AG09319 (cell line): ENCODE measurements at regions not wholly inside any gene's neighbourhood (a gene's known extent, or its start where the extent isn't known, plus 50 kb on each side); places are given as distances from the start of the nearest gene placed in this dataset.

Source experiments
- DNase-seq: peaks from one replicate; pipeline ENCODE4 v3.0.0-alpha.2; 2010; ENCODE audit warnings: low read depth; ENCODE audit errors: extremely low read depth
- TF ChIP-seq, protein P1 (sequence below): IDR thresholded peaks from 2 replicates; pipeline ENCODE4 v1.5.1; 2011; ENCODE audit warnings: low read depth, mild to moderate bottlenecking, inconsistent platforms, low read length, moderate library complexity

DNA sequence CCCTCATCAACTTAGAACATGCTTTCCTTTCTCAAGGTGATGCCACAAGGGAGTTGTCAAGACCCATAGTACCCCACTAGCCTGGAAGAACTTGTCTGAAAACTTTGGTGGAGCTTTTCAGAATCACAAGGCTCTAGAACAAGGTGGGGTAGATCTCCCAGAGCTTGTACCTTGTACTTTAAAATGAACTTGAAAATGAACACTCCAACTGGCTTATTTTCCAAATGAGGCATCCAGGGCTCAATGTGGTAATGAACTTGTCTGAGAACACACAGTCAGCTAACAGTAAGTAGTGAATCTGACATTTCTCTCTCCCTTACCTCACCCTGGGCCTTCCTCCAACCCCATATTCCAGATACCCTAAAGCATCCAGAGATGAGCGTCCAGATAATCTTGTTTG is 81.8 kb upstream of the THBS1 start:
- no peak for DNase-seq
- TF ChIP-seq, protein P1, sequence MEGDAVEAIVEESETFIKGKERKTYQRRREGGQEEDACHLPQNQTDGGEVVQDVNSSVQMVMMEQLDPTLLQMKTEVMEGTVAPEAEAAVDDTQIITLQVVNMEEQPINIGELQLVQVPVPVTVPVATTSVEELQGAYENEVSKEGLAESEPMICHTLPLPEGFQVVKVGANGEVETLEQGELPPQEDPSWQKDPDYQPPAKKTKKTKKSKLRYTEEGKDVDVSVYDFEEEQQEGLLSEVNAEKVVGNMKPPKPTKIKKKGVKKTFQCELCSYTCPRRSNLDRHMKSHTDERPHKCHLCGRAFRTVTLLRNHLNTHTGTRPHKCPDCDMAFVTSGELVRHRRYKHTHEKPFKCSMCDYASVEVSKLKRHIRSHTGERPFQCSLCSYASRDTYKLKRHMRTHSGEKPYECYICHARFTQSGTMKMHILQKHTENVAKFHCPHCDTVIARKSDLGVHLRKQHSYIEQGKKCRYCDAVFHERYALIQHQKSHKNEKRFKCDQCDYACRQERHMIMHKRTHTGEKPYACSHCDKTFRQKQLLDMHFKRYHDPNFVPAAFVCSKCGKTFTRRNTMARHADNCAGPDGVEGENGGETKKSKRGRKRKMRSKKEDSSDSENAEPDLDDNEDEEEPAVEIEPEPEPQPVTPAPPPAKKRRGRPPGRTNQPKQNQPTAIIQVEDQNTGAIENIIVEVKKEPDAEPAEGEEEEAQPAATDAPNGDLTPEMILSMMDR = no peak

- DNase-seq = peak; percentile 61
These were observed 81.2 kb upstream of the THBS1 start for GRCh38 chr15:39499681-39500080.

GRCh38 chr15:39501366-39502081 is 79.4 kb upstream of the THBS1 start:
- DNase-seq = peak; percentile 88

More at GRCh38 chr15:39499681-39500080, 81.2 kb upstream of the THBS1 start:
- TF ChIP-seq, protein P1 = no peak

GRCh38 chr15:39502082-39502447 is 78.8 kb upstream of the THBS1 start:
- no peak for DNase-seq
- TF ChIP-seq, protein P1 = no peak

More at GRCh38 chr15:39501366-39502081, 79.4 kb upstream of the THBS1 start:
- TF ChIP-seq, protein P1 = no peak

DNA sequence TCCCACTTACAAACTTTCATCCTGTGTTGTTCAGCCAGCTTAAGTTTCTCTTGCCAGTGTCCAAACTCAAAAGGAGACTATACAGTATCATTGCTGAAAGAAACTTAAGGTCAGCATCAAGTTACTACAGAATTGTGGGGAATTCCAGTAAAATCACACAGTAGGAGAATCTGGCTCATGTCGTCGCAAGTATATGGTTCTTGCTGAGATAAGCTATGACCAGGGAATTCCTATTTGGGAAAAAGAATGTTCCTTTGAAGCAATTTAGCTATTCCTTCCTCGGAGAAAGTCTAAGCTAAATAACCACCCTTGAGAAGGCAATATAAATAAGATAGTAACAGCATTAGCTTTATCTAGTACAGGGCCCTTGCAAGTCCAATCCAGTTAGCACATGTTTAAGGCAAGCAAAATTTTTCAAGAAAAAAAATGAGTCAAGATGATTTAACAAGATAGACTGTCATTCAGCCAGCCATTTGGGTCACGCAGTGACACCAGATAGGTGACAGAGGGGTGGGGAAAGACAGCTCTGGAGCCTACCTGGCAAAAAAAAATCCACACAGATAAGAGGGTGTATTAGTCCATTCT is 78.2 kb upstream of the THBS1 start:
- no peak for DNase-seq
- TF ChIP-seq, protein P1 = no peak

GRCh38 chr15:39503526-39503925 is 77.4 kb upstream of the THBS1 start:
- TF ChIP-seq, protein P1 = no peak
- no peak for DNase-seq

DNA sequence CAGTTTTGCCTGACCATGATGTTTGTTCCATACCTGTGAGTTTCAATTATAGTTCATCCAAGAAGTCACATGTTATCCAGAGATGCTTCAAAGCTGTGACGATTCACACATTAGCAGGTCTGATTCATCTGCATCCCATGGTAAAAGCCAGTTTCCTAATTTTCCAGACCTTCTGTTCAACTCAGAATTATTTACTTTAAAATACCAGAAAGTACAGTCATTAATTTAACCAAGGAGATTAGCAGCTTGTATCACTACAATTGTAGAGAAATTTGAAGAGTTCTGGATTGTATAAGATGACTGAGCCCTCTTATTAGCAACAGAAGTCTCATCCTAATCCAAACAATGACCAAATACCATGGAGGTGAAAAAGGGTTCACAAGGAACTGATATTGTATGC is 76.1 kb upstream of the THBS1 start:
- TF ChIP-seq, protein P1 = no peak
- DNase-seq = peak; percentile 78
